ENCODE measurements at regions not wholly inside any gene's neighbourhood (a gene's known extent, or its start where the extent isn't known, plus 50 kb on each side); places are given as distances from the start of the nearest gene placed in this dataset.
"Not testable (repeated sequence)": the region's sequence is repeated elsewhere in the genome, so short reads cannot be mapped to it uniquely, and the experiment has no call there.

DNA sequence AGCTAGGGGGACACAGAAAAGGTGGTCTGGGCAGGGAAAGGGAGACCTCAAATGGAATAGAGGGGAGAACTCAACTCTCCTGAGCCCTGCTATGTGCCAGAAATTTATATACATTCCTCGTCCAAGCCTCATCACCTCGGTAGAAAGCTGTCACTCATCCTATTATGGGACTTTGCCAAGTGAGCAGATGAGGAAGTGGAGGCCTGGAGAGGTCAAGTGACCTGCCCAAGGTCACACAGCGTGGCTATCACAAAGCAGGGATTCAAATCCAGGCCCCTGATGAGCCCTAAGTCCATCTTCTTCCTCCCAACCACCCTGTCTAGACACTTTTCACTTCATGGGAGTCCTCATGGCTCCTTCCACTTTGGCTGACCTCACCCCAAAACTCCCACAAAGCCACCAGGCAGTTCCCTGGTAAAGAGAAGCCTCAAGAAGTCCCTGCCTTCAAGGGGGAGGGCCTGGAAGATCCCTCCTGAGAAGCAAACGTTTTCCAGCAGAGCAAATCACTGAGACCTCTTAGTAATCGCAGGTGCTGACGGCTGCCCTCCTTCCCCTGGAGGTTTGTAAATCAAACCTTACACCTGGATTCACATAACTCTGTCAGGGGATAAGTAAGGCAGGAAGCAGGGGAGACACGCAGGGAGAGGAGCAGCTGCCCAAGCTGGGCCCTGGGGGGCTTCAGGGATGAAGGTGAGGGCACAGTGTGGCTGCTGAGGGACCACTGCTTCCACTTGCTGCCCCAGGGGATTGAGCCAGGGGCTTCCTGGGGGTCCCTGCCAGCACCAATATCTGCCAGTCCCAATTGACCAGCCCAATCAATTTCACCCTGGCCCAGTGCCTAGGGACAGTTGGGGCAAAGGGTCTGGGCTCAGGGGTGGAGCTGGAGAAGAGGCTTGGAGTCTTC is 351.2 kb downstream of the MATN1 start:
- DNase-seq (ENCODE audit: extremely low read depth, low read depth): no peak

- DNase-seq (ENCODE audit: extremely low read depth, low read depth): no peak
Observed at GRCh38 chr1:30371179-30371788, 352.1 kb downstream of the MATN1 start.

- DNase-seq (ENCODE audit: extremely low read depth, low read depth): no peak
Observed at GRCh38 chr1:30368651-30369240, 354.6 kb downstream of the MATN1 start.

- no peak for DNase-seq (ENCODE audit: extremely low read depth, low read depth)
Observed at GRCh38 chr1:30366911-30367310, 356.5 kb downstream of the MATN1 start.

DNA sequence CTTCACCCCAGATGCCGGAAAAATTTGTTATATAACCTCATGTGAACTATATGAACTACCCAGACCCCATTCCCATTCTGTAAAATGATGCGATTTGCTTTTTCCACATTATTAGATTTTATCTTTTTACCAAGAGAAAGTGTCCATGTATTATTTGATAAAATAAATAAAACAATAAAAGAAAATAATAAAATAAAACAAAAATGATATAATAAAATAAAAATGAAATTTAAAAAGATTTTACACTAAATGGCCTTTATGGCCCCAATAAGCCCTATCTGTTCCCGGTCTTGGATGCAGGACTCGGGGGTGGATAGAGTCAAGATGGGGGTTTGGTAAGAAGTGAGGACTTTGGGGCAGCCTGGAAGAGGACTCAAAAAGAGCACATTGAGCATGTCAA is 357.2 kb downstream of the MATN1 start:
- DNase-seq (ENCODE audit: extremely low read depth, low read depth): no peak

DNA sequence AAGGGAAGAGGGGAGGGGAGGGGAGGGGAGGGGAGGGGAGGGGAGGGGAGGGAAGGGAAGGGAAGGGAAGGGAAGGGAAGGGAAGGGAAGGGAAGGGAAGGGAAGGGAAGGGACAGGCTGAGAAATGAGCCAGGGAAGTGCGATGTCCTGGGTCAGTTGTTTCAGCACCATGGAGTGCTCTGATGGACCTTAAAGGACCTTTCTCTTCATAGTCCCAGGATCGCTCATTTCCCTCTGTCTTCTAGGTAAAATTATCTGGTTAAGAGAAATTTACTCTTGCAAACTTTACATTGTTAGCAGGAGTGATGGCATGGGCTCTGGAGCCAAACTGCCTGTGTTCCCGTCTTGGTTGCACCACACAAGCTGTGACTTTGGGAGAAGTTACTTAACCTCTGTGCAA is 357.8 kb downstream of the MATN1 start:
- DNase-seq (ENCODE audit: extremely low read depth, low read depth): no peak

DNA sequence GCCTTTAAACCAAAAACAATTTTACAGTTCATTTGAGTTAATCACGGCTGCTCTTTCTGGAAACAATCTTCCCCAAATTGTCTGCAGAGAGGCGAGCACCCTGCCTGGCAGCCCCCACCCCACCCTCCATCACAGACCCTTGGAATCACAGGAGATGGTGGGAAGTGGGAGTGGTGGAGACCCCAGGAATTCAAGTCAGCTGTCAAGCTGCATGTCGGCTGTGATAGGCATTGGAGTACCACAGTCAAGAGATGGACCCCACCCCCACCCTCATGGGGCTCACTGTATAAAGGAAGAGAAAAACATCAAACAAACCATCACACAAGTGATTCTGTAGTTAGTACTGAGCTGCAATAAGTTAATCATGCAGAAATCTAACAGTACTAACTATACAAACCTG is 360.4 kb downstream of the MATN1 start:
- DNase-seq (ENCODE audit: extremely low read depth, low read depth): no peak

- no peak for DNase-seq (ENCODE audit: extremely low read depth, low read depth)
Observed at GRCh38 chr1:30362603-30362990, 360.8 kb downstream of the MATN1 start.

- not testable (repeated sequence) for DNase-seq (ENCODE audit: extremely low read depth, low read depth)
Observed at GRCh38 chr1:30361890-30362602, 361.3 kb downstream of the MATN1 start.

DNA sequence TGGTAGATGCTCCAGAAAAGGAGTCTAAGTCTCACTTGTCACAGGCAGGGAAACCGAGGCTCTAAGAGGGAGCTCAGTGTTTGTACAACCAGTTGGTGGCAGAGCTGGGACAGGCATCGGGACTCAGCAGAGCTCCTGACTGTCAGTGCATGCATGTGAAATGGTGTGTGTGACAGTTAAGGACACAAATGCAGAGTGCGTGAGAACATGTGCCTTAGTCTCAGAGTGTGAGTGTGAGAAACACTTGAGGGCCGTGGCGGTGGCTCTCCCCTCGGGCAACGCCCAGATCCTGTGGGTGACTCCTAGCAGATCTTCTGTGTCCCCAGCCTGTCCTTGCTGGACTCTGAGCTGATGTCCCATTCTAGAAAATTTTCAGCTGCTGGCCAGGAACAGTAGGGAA is 362.6 kb downstream of the MATN1 start:
- DNase-seq (ENCODE audit: extremely low read depth, low read depth): no peak

GRCh38 chr1:30360281-30360680 is 363.1 kb downstream of the MATN1 start:
- DNase-seq (ENCODE audit: extremely low read depth, low read depth): no peak

DNA sequence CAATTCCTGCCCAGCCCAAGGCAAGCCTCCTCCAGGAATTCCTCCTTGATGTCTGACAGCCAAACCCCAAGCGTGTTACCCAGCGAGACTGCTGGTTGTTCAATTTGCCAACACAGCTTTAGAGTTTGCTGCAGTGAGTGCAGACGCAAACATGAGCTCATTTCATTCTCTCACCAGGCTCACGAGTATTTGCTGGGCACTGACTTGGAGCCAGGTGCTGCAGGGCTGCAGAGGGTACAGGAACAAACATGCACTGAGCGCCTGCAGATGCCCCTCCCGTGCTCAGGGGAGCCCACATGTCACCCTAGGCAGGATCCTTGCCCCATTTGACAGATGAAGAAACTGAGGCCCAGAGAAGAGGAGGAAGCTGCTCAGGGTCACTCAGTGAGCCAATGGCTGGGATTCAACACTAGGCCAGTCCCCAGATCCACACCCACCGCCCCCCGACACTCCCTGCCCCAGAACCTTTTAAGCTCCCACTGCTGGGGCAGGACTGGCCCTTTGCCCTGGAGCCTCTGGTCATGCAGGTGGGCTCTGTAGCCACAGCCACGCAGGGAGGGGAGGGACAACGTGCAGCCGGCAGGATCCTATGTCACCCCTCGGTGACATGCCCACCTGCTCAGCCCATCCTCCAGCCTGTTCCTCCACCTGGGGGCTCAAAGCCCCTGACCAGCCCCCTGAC is 363.7 kb downstream of the MATN1 start:
- DNase-seq (ENCODE audit: extremely low read depth, low read depth): no peak

DNA sequence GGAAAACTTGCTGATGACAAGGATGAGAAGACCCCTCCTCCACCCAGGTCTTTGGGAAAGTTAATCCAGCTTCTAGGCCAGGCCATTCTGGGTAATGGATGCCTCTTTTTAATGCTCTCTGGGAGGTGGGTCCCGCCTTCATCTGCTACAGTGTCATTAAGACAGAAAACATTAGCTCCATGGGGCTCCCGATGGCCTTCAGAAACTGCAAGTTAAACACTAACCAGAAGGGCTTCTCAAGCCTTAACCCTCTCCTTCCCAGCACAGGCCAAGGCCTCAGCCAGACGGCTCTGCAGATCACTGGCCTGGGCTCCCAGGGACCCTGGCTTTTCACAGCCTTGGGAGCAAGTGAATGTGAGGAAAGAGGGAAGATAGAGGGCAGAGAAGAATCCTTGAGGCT is 364.9 kb downstream of the MATN1 start:
- no peak for DNase-seq (ENCODE audit: extremely low read depth, low read depth)

DNA sequence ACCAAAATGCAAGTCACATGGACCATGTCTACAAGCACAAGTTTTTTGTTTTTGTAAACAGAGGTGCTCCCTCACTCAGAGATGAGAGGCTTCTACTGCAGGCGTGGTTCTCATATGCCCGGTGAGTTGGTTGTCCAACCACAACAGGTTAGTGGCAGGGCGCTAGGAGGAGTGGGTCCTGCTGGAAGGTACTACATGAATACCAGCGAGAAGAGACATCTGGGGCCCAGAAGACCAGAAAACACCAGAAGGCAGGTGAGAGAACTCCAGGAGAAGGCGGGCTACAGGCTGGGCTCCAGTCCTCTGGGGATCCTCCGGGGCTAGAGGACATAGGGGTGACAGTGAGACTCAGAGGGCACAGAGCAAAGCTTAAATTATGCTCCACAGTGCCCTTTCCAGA is 366.5 kb downstream of the MATN1 start:
- no peak for DNase-seq (ENCODE audit: extremely low read depth, low read depth)

- no peak for DNase-seq (ENCODE audit: extremely low read depth, low read depth)
Observed at GRCh38 chr1:30354410-30354809, 369.0 kb downstream of the MATN1 start.

GRCh38 chr1:30353637-30354036 is 369.7 kb downstream of the MATN1 start:
- no peak for DNase-seq (ENCODE audit: extremely low read depth, low read depth)

- no peak for DNase-seq (ENCODE audit: extremely low read depth, low read depth)
Observed at GRCh38 chr1:30348147-30348546, 375.2 kb downstream of the MATN1 start.

GRCh38 chr1:30345491-30346130 is 377.8 kb downstream of the MATN1 start:
- DNase-seq (ENCODE audit: extremely low read depth, low read depth): no peak

- no peak for DNase-seq (ENCODE audit: extremely low read depth, low read depth)
Observed at GRCh38 chr1:30343562-30343961, 379.8 kb downstream of the MATN1 start.

- DNase-seq (ENCODE audit: extremely low read depth, low read depth): no peak
Observed at GRCh38 chr1:30342535-30343141, 380.7 kb downstream of the MATN1 start.

Measured in NCI-H460 (cell line).